ENCODE measurements at regions not wholly inside any gene's neighbourhood (a gene's known extent, or its start where the extent isn't known, plus 50 kb on each side); places are given as distances from the start of the nearest gene placed in this dataset.
"Not testable (repeated sequence)": the region's sequence is repeated elsewhere in the genome, so short reads cannot be mapped to it uniquely, and the experiment has no call there.

DNA sequence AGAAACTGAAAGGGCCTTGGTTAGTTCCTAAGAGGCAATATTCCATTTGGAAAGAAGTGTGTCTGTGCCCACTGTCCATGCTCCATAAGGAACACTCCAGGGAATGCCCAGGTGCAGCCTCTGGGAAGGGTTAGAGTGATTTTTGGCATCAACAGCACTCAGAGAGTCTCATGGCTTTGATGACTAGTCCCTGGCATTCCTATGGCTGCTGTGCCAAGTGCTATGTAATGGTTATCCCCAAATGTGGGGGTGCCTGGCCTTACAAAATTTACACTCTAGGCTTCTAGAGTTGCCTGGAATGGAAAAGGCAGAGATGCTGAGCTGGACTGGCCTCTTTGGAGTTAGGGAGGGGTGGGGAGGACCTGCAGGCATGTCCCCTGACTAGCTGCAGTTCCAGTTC lies 75.0 kb upstream of the BCAR3 start:
- H3K27ac ChIP-seq = no peak overlapping the region
- no peak for DNase-seq
- TF ChIP-seq, protein P1, sequence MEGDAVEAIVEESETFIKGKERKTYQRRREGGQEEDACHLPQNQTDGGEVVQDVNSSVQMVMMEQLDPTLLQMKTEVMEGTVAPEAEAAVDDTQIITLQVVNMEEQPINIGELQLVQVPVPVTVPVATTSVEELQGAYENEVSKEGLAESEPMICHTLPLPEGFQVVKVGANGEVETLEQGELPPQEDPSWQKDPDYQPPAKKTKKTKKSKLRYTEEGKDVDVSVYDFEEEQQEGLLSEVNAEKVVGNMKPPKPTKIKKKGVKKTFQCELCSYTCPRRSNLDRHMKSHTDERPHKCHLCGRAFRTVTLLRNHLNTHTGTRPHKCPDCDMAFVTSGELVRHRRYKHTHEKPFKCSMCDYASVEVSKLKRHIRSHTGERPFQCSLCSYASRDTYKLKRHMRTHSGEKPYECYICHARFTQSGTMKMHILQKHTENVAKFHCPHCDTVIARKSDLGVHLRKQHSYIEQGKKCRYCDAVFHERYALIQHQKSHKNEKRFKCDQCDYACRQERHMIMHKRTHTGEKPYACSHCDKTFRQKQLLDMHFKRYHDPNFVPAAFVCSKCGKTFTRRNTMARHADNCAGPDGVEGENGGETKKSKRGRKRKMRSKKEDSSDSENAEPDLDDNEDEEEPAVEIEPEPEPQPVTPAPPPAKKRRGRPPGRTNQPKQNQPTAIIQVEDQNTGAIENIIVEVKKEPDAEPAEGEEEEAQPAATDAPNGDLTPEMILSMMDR (IDR thresholded peaks at IDR 0.05) = no peak
- no peak for TF ChIP-seq POLR2A (IDR thresholded peaks at IDR 0.05)
- no peak overlapping the region for H3K4me3 ChIP-seq
- intact Hi-C loops (cut with DNase I; ENCODE audit: low total_unique reads) = no loop called here
- no peaks in the 10 kb centered on the region for H3K36me3 ChIP-seq (ENCODE audit: low read depth, missing control alignments)
- H3K27me3 ChIP-seq = no peaks in the 10 kb centered on the region
- no peaks in the 10 kb centered on the region for H3K4me1 ChIP-seq
- H3K9me3 ChIP-seq = no peaks in the 10 kb centered on the region

DNA sequence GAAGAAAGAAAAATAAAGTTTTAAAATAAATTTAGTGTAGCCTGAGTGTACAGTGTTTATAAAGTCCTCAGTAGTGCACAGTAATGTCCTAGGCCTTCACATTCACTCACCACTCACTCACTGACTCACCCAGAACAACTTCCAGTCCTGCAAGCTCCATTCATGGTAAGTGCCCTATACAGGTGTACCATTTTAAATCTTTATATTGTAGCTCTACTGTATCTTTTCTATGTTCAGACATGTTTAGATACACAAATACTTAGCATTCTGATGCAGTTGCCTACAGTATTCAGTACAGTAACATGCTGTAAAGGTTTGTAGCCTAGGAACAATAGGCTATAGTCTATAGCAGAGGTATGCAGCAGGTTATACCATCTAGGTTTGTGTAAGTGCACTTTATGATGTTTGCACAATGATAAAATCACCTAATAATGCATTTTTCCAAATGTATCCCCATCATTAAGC lies 73.6 kb upstream of the BCAR3 start:
- H3K9me3 ChIP-seq; H3K27me3 ChIP-seq; H3K36me3 ChIP-seq (ENCODE audit: low read depth, missing control alignments); H3K4me3 ChIP-seq; H3K4me1 ChIP-seq; DNase-seq; intact Hi-C loops (cut with DNase I; ENCODE audit: low total_unique reads); H3K27ac ChIP-seq: not testable (repeated sequence)

DNA sequence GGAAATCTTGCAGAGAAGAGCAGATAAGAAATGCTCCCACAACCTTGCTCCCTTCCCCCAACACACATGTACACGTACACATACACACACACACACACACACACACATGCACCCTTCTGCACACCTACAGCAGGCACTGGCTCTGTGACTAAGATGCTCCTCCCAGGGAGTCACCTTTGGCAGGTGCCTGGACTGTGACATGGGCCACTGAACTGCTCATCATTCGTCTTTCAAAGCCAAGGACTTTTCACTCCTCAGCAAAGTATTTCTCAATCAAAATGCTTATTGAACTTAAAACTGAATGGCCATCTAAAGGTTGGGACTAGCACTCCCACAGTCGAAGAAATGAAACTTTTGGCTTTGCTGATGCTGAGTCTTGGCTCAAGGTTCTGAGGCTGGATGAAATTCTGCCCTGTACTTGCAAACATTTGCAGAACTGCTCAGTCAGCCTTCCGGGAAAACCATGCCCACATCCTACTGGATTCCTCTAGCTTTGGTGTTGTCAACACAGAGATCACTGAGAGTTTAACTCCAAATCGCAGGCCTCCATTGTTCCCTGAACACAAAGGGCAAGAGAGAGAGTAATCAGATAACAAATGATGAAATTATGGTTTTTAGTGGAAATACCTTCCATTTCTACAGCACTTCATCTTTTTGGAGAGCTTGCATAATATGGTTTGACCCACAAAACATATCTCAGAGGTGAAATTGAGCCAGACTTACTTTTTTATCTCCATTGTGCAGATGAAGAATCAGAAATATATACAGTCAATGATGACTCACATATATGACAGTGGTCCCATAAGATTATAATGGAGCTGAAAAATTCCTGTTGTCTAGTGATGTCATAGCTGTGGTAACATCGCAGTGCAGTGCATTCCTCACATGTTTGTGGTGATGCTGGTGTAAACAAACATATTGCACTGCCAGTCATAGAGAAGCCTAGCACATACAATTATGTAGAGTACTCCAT lies 72.4 kb upstream of the BCAR3 start:
- Histone ChIP-seq H3K4me3 (no peak overlapping the region), H3K27ac (no peak overlapping the region), H3K4me1 (no peaks in the 10 kb centered on the region), H3K36me3 (ENCODE audit: low read depth, missing control alignments) (no peaks in the 10 kb centered on the region), H3K27me3 (no peaks in the 10 kb centered on the region), H3K9me3 (no peaks in the 10 kb centered on the region)
- WGBS, 2 donors = 69 to 70% methylated on average over 6 of the region's 6 CpGs
- no peak for TF ChIP-seq POLR2A (IDR thresholded peaks at IDR 0.05)
- TF ChIP-seq, protein P1 (IDR thresholded peaks at IDR 0.05) = no peak
- intact Hi-C loops (cut with DNase I; ENCODE audit: low total_unique reads) = no loop called here
- DNase-seq = no peak

DNA sequence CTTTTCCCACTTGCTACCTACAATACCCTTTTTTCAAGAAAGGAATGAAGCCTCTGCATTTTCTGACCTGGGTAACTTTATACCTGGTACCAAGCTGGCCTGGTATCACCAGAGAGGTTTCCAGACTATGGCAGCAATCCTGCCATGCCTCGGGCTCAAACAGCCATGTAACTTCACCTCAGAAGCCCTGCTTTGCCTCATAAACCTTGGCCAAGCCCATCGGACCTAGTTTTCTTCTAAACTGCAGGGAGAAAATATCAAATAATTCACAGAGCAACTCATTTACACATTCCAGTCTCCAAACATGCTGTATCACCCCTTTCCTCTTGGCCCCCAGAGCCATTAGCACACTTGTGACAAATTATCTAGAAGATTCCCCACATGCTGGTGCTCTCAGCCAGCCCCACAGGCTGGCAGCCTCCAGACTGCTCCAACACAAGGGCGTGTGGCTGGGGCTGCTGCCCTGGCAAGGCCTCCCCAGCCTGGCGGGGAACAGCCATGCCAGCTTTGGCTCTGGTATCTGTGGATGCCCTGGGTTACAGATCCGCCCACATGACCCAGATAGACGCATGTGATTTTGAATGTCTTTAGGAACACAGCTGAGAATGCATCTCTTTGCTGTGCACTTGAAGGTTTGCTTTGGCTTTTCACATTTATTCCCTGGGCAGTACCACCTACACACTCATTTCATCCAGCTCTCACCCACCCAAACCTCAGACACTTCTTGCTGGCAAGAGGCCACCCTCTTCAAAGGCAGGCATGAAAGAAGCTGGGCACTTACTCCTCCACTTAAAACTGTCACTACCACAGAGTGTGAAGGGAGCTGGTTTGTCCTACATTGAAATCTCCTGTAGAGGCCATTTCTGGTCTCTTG lies 70.0 kb upstream of the BCAR3 start:
- intact Hi-C loops (cut with DNase I; ENCODE audit: low total_unique reads) = no loop called here
- no peak for TF ChIP-seq POLR2A (IDR thresholded peaks at IDR 0.05)
- TF ChIP-seq, protein P1 (IDR thresholded peaks at IDR 0.05) = no peak
- WGBS, 2 donors = 72 to 95% methylated on average over 3 to 6 of the region's 6 CpGs

DNA sequence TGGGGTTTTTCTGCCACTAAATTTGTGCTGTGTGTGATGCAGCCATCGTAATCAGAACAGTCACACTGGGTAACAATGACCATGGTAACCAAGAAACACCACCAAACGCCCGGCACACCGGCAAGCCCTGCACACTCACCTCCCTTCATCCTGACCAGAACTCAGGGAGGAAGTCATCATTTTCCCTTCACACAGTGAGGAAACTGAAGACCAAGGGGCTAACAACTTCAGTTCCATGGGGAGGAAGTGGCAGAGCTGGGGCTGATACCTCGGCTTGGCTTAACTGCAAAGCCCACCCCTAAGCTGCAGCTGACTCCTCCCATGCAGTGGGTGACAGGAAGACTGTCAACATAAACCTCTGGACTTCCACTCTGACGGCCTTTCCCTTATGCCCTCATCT lies 69.3 kb upstream of the BCAR3 start:
- 83 to 85% methylated on average over 6 of the region's 6 CpGs for WGBS, 2 donors
- TF ChIP-seq, protein P1 (IDR thresholded peaks at IDR 0.05) = no peak
- no peak for TF ChIP-seq POLR2A (IDR thresholded peaks at IDR 0.05)
- no peak overlapping the region for H3K4me3 ChIP-seq
- H3K4me1 ChIP-seq = no peaks in the 10 kb centered on the region
- H3K27me3 ChIP-seq = no peaks in the 10 kb centered on the region
- intact Hi-C loops (cut with DNase I; ENCODE audit: low total_unique reads) = no loop called here
- no peaks in the 10 kb centered on the region for H3K36me3 ChIP-seq (ENCODE audit: low read depth, missing control alignments)
- H3K27ac ChIP-seq = no peak overlapping the region
- H3K9me3 ChIP-seq = no peaks in the 10 kb centered on the region
- DNase-seq = no peak

More for the DNA sequence above, 70.0 kb upstream of the BCAR3 start:
- Histone ChIP-seq H3K9me3 (no peaks in the 10 kb centered on the region), H3K4me1 (no peaks in the 10 kb centered on the region), H3K27me3 (no peaks in the 10 kb centered on the region), H3K27ac (no peak overlapping the region), H3K4me3 (no peak overlapping the region), H3K36me3 (ENCODE audit: low read depth, missing control alignments) (no peaks in the 10 kb centered on the region)
- peak; percentile 77 for DNase-seq

All from testis (tissue), 2 donors.